ENCODE measurements at regions not wholly inside any gene's neighbourhood (a gene's known extent, or its start where the extent isn't known, plus 50 kb on each side); places are given as distances from the start of the nearest gene placed in this dataset.

GRCh38 chrX:11953615-11954014 lies 184.7 kb upstream of the FRMPD4 start:
- peak; percentile 46 for DNase-seq

- no peak for DNase-seq
These were observed 184.1 kb upstream of the FRMPD4 start for GRCh38 chrX:11954176-11954575.

- peak; percentile 1 for DNase-seq
These were observed 178.2 kb upstream of the FRMPD4 start for GRCh38 chrX:11960031-11960430.

GRCh38 chrX:11965436-11965835 lies 172.8 kb upstream of the FRMPD4 start:
- no peak for DNase-seq

DNA sequence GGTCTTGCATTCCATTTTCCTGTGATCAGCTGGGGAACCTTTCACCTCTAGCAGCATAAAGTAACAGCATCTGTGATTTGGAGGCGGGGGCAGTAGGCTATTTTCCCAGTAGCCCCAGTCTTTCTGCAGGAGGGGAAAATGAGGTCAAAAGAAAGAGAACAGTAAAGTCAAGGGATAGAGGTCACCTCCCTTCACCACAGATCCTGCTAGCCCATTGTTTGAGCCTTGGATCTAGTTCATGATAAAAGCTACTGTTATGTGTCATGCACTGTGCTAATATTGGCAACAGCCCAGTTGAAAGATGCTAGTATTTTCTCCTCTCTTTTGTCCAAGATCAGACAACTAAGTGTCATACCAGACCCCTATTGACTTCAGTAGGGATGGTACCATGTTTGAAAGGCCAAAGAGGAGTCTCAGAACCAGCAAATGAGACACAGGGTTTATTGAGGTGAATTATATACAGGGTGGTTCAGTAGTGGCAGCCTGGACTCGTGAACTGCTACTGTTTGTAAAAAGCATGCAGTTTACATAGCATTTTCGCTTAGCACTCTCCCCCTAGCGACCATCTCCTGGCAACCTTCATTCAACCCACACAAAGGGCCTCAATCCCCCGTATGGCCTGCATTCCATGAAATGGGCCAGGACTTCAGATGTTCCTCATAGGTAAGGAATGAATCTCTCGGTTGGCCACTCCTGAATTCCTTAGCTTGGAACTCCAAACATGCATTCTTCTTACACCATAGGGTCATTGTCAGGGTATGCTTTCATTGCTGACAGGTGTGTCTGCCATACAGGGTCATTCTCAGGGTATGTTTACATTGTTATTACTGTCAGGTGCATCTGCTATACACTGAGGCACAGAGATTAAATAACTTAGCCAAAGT lies 170.0 kb upstream of the FRMPD4 start:
- peak; percentile 81 for DNase-seq

- DNase-seq, result peak; percentile 61
These were observed 169.3 kb upstream of the FRMPD4 start for GRCh38 chrX:11968991-11969390.

DNA sequence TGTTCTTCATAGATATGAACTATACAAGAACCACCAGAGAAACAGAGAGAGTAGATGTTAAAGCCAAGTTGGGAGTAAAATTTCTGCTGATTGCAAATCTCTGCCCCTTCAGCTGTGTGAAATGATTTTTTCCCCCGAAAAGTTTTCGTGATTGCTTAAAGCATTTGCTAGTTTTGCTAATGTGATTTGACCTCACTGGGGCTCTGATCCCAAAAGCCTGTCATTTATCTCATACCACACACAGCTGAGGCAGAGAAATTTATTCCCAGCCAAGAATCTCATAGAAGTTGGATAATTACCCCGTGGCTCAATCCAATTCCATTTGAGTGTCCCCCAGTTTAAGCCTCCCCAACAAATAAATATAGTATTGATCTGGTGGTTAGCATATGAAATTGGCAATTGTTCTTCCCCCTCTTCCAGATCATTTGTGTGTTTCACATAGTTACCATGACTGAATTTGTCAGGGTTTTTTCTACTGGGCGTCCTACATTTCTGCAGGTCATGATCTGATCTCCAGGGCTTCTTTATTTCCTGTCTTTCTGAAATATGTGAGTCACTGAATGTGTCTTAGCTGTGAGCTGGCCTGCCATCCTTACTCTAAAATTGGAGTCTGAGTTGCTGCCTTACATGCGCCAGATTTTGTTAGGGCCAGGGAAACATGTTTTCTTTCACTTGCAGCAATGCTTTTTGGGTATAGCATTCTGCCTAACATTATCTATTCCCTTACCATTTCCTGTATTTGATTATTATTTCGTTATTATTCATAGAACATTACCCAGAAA lies 167.5 kb upstream of the FRMPD4 start:
- peak; percentile 18 for DNase-seq

GRCh38 chrX:11976663-11977062 lies 161.6 kb upstream of the FRMPD4 start:
- no peak for DNase-seq

- no peak for DNase-seq
These were observed 146.0 kb upstream of the FRMPD4 start for GRCh38 chrX:11992271-11992670.

DNA sequence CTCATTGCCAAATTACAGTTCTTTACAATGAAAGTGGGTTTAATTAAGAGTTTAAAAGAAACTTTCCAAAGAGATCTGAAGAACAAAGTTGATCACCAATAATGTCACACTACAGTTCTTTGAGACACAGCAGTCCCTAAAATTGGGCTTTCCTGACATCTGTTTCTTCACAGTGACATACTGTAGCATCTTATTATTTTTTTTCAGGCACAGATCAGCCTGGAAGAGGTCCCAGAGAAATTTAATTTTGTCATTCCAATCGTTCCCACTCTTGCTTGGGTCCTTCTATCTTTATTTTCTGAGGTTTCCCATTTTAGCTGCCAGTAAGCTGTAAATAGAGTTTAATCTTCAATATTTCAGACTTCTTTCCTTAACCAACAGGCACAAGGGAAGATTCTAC lies 143.1 kb upstream of the FRMPD4 start:
- DNase-seq, result no peak

- no peak for DNase-seq
These were observed 141.5 kb upstream of the FRMPD4 start for GRCh38 chrX:11996810-11997209.

DNA sequence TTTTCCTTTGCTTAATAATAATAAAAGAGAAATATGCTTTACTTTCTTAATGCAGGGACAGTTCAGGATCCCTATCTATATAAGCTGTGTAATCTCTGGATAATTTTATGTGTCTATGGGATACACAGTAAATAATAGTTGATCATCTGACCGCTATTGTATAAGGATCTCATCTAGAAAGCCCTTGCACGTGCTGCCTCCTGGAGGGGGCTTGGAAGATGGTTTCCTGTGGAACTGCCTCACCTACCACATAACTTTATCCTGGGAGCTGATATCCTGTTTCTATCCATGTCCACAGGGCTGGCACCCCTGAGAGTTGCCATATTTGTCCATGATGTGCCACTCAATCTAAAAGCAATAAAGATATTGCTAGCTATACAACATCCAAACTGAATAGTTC lies 139.3 kb upstream of the FRMPD4 start:
- DNase-seq, result no peak

- DNase-seq, result no peak
These were observed 135.4 kb upstream of the FRMPD4 start for GRCh38 chrX:12002876-12003275.

DNA sequence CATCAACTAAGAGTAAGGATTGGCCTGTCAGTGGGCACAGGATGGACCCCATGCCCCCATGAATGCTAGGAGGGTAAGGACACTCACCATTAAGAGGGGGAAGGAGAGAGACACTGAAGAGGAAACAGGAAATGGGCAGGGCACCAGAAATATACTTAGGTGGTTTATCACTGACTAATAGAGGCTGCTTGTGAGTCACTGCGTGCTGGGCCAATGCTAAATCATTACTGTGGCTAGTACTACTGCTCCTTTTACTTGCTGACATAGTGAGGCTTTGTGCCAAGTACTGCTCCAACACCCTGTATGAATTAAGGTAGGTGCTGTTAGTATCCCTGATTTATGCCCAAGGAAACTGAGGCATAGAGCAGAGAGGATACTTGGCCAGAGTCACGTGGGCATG lies 130.4 kb upstream of the FRMPD4 start:
- DNase-seq, result peak; percentile 81

- DNase-seq, result no peak
These were observed 127.8 kb upstream of the FRMPD4 start for GRCh38 chrX:12010436-12010835.

DNA sequence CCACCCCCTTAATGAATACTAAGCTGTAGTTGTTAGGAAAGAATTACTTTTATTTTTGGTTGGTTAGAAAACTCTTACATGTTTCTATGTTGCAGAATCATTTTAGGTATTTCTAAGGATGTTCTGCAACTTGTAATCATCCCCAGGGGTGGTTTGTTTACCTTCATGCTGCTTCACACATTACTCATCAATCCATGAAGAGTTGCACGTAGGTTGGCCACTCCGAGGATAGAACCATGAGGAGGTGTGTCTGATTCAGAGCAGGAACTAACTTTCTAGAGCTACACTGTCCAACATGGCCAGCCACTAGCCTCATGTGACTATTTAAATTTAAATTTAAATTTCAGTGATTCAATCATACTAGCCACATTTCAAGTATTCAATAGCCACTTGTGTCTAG lies 127.2 kb upstream of the FRMPD4 start:
- DNase-seq, result peak; percentile 46

DNA sequence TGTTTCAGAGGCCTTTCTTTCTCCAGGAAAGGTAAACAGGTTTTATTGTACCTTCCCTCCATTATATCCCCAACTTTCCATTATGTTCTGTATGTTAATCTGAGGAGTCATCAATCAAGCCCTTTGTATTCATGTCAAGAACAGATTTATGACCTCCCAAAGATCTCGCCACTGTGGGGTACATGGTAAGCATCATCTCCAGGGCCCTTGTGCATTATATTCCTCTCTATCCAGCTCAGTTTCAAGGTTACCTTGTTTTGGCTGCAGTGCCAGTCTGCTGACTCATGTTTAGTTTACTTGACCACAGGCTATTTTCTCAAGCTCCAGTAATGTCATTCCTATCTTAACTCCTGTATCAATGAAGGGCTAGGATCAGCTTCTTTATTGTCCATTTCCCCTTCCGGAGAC lies 125.1 kb upstream of the FRMPD4 start:
- DNase-seq, result peak; percentile 64

GRCh38 chrX:12021698-12022097 lies 116.6 kb upstream of the FRMPD4 start:
- DNase-seq, result no peak

DNA sequence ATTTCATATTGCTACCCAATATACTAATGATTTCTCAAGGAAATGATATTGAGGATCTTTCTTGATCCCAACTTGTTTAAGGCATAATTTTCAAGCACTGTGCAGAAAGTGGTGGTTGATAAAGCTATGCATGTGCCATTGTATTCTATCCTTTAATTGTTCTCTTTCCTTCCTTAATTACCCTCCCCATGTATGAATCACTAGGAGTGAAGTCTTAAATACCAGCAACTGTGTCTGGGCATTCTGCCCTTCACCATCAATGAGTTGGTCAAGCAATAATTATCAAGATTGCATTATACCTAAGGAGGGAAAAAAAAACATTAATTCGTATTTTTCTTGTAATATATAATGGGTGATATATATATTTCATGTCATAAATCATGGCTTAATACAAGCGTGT lies 111.8 kb upstream of the FRMPD4 start:
- no peak for DNase-seq

DNA sequence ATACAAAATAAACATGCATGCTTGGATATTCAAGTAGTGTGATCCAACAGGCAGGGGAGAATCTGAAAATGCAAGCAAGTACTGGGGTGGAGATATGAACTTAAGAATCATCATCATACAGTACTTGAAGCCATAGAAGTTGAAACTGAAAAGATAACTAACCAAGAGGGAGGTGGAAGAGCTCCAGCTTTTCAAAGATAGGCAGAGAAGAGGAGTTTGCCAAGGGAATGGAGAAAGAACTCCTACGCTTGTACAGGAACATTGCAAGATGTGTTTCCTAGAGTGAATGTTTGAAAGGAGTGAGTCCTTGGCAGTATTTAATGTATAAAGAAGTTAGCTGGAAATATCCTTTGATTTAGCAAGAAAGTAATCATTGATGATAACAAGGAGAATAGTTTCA lies 106.2 kb upstream of the FRMPD4 start:
- DNase-seq, result peak; percentile 19

DNA sequence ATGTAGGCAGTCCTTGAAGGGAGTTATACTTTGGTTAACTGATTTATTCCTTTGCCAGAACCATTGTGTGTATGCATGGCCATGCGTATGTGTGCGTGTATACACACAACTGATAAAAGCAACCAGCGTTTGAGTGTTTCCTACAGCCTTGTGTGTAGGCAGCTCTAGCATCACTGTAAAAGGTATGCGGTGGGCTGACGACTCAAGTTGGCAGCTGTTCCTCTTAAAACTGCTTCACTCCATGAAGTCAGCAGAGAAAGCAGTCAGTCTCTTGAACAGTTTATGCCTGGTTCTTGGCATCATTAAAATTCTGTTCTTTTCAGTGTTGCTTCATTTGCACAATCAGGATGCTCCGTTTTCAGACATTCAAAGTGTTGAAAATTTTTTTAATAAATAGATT lies 103.5 kb upstream of the FRMPD4 start:
- no peak for DNase-seq

DNA sequence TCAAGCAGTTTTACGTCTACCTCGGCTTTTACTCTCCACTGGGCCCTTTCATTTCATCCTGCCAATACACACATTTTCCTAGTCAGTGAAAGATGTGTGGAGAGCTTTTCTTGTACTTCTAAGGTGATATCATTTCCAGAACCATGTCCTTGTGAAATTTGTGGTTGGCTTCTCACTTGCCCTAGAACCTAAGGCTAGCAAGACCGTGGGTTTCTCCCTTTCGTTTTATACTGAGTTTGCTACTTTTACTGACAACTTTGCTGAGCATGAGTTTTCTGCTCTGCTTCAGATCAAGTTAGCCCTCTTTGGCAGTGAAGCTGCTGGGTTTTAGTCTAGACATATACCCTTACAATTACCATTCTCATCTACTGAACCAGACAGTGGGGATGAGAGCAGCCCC lies 95.7 kb upstream of the FRMPD4 start:
- no peak for DNase-seq

GRCh38 chrX:12052109-12052508 lies 86.2 kb upstream of the FRMPD4 start:
- no peak for DNase-seq

DNA sequence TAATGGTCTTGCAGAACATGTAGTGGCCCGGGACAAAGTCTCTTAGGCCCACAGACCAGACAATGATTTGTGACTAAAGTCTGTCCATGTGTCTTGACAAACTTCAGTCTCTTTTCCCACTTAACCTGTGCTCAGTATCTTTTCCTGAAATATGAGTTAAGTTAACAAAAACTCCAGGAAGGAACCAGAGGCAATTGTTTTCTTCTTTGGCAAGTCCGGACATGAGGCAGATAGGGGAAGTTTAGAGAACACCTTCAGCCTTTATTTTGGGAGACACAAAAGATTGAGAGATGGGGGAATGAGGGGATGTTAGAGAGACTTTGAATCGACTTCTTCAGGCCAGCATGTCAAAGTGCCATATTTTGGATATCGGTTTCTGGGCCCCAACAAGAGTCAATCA lies 80.2 kb upstream of the FRMPD4 start:
- DNase-seq, result no peak
